ENCODE measurements at regions not wholly inside any gene's neighbourhood (a gene's known extent, or its start where the extent isn't known, plus 50 kb on each side); places are given as distances from the start of the nearest gene placed in this dataset.

GRCh38 chr10:91104193-91105041 lies 116.0 kb upstream of the PCGF5 start:
- TF ChIP-seq POLR2AphosphoS5 (IDR thresholded peaks at IDR 0.05; ENCODE audit: low read depth, low read length): no peak
- TF ChIP-seq SIN3A (IDR thresholded peaks at IDR 0.05; ENCODE audit: borderline replicate concordance, insufficient read depth, low read depth, low read length): no peak
- TF ChIP-seq CTCF (IDR thresholded peaks at IDR 0.05): no peak
- no peak for TF ChIP-seq REST (IDR thresholded peaks at IDR 0.05; ENCODE audit: insufficient read depth in 1 of 2, low read depth in 2 of 2, low read length in 1 of 2)
